Neural cell (in vitro differentiated cells): ENCODE measurements at regions not wholly inside any gene's neighbourhood (a gene's known extent, or its start where the extent isn't known, plus 50 kb on each side); places are given as distances from the start of the nearest gene placed in this dataset.

Source experiments
- H2AFZ ChIP-seq: fragments of 200-600, 300-800 bp; sonication (generic), shearing (Covaris generic); 2 replicates; pipeline ENCODE4 v1.6.0; 2014; ENCODE audit warnings: low read depth, mild to moderate bottlenecking, antibody characterized with exemption, low read length, moderate library complexity
- H3F3A ChIP-seq: fragments of 200-600 bp; shearing (Covaris generic); 2 replicates; pipeline ENCODE4 v1.6.1; 2016; ENCODE audit warnings: mild to moderate bottlenecking, moderate library complexity, mixed read lengths, antibody characterized with exemption, low read length; ENCODE audit not compliant: insufficient read depth, poor library complexity, severe bottlenecking
- H3K27ac ChIP-seq: fragments of 200-600, 300-800 bp; sonication (generic), shearing (Covaris generic); 2 replicates; pipeline ENCODE4 v1.5.1; 2014; ENCODE audit warnings: mild to moderate bottlenecking, low read length, moderate library complexity
- H3K27me3 ChIP-seq: fragments of 300-800, 200-600 bp; sonication (generic), shearing (Covaris generic); 2 replicates; pipeline ENCODE4 v1.6.0; 2014; ENCODE audit warnings: mild to moderate bottlenecking, low read depth, low read length, moderate library complexity; ENCODE audit not compliant: insufficient read depth
- H3K36me3 ChIP-seq: fragments of 300-800, 200-600 bp; sonication (generic), shearing (Covaris generic); 2 replicates; pipeline ENCODE4 v1.5.1; 2014; ENCODE audit warnings: mild to moderate bottlenecking, antibody characterized with exemption, low read length, moderate library complexity; ENCODE audit not compliant: insufficient read depth
- H3K4me2 ChIP-seq: fragments of 300-800, 200-600 bp; sonication (generic), shearing (Covaris generic); 2 replicates; pipeline ENCODE4 v1.6.0; 2014; ENCODE audit warnings: mild to moderate bottlenecking, low read length
- H3K4me3 ChIP-seq: fragments of 300-800, 200-600 bp; sonication (generic), shearing (Covaris generic); 2 replicates; pipeline ENCODE4 v1.5.1; 2014; ENCODE audit warnings: mild to moderate bottlenecking, low read length, moderate library complexity
- H3K79me2 ChIP-seq: fragments of 200-600 bp; shearing (Covaris generic); replicated peaks from 2 replicates; pipeline ENCODE4 v1.6.0; 2014; ENCODE audit warnings: mild to moderate bottlenecking, low read length, moderate library complexity; ENCODE audit not compliant: insufficient read depth
- H3K9ac ChIP-seq: fragments of 300-800, 200-600 bp; sonication (generic), shearing (Covaris generic); 2 replicates; pipeline ENCODE4 v1.6.1; 2016; ENCODE audit warnings: mild to moderate bottlenecking, low read length, mixed read lengths
- H3K9me2 ChIP-seq: fragments of 200-600 bp; shearing (Covaris generic); 2 replicates; pipeline ENCODE4 v1.6.1; 2016; ENCODE audit warnings: mild to moderate bottlenecking, low read length, mixed read lengths; ENCODE audit not compliant: insufficient read depth
- H3K9me3 ChIP-seq: fragments of 200-600, 300-800 bp; sonication (generic), shearing (Covaris generic); 2 replicates; pipeline ENCODE4 v1.6.1; 2016; ENCODE audit warnings: mild to moderate bottlenecking, mixed run types, low read length, moderate library complexity, mixed read lengths
- H4K20me1 ChIP-seq: fragments of 200-600 bp; shearing (Covaris generic); 2 replicates; pipeline ENCODE4 v1.6.1; 2016; ENCODE audit warnings: mild to moderate bottlenecking, mixed run types; ENCODE audit not compliant: insufficient read depth
- EP300 ChIP-seq: fragments of 450-650 bp; conservative IDR thresholded peaks from 2 replicates; pipeline ENCODE4 v1.6.1; 2014; ENCODE audit warnings: antibody characterized with exemption, mild to moderate bottlenecking, moderate library complexity; ENCODE audit not compliant: poor library complexity, severe bottlenecking
- EZH2 ChIP-seq: fragments of 200-600, 300-800 bp; shearing (Covaris generic), sonication (generic); IDR thresholded peaks from 2 replicates; pipeline ENCODE4 v1.6.1; 2014; ENCODE audit warnings: antibody characterized with exemption, low read length, borderline replicate concordance, mild to moderate bottlenecking; ENCODE audit not compliant: insufficient read depth, poor library complexity, severe bottlenecking
- MXI1 ChIP-seq: fragments of 450-650 bp; conservative IDR thresholded peaks from 2 replicates; pipeline ENCODE4 v1.6.1; 2014; ENCODE audit warnings: antibody characterized with exemption, mild to moderate bottlenecking; ENCODE audit not compliant: poor library complexity, severe bottlenecking
- POLR2AphosphoS5 ChIP-seq: IDR thresholded peaks from 2 replicates; pipeline ENCODE4 v1.6.1; 2012
- RAD21 ChIP-seq: fragments of 450-650 bp; conservative IDR thresholded peaks from 2 replicates; pipeline ENCODE4 v1.6.1; 2014; ENCODE audit warnings: antibody characterized with exemption, mild to moderate bottlenecking, moderate library complexity
- REST ChIP-seq: IDR thresholded peaks from 2 replicates; pipeline ENCODE4 v1.6.1; 2012; ENCODE audit warnings: borderline replicate concordance
- SMC3 ChIP-seq: fragments of 450-650 bp; conservative IDR thresholded peaks from 2 replicates; pipeline ENCODE4 v1.6.1; 2014; ENCODE audit warnings: antibody characterized with exemption, mild to moderate bottlenecking, moderate library complexity; ENCODE audit not compliant: poor library complexity
- TAF1 ChIP-seq: IDR thresholded peaks from 2 replicates; pipeline ENCODE4 v1.6.1; 2012; ENCODE audit warnings: low read depth
- TF ChIP-seq, protein P1 (sequence below): fragments of 450-650 bp; IDR thresholded peaks from 2 replicates; pipeline ENCODE4 v1.5.1; 2014; ENCODE audit warnings: antibody characterized with exemption, mild to moderate bottlenecking, moderate library complexity; ENCODE audit not compliant: poor library complexity, severe bottlenecking

DNA sequence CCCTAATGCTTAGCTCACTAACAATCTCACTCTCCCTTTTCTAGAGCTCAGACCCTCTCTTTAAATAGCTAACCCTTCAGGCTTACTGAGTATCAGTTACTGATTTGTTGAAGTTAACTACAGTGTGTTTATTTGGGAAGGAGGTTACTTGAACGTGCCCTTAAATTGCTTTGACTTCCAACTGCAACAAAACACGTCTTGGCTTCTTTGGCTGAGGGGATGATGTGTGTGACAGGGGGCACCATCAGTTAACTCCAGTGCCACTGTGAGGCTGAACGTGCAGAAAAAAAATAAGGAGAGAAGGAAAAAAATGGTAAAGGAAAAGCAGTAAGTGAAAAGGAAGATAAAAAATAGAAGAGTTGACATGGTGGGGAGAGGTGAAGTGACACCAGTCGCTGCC is 75.1 kb upstream of the NRIP1 start:
- Histone ChIP-seq H3F3A (no peaks in the 10 kb centered on the region), H3K9me2 (no peaks in the 10 kb centered on the region), H3K9me3 (no peaks in the 10 kb centered on the region), H3K27me3 (no peaks in the 10 kb centered on the region), H2AFZ (no peak overlapping the region), H4K20me1 (no peaks in the 10 kb centered on the region), H3K4me2 (no peak overlapping the region), H3K79me2 (no peaks in the 10 kb centered on the region), H3K36me3 (no peaks in the 10 kb centered on the region), H3K9ac (no peak overlapping the region), H3K4me3 (no peak overlapping the region), H3K27ac (no peak overlapping the region)
- TF ChIP-seq SMC3 (no peak), TAF1 (no peak), EZH2 (no peak), EP300 (no peak), POLR2AphosphoS5 (no peak), MXI1 (no peak), REST (no peak), RAD21 (no peak)
- TF ChIP-seq, protein P1, sequence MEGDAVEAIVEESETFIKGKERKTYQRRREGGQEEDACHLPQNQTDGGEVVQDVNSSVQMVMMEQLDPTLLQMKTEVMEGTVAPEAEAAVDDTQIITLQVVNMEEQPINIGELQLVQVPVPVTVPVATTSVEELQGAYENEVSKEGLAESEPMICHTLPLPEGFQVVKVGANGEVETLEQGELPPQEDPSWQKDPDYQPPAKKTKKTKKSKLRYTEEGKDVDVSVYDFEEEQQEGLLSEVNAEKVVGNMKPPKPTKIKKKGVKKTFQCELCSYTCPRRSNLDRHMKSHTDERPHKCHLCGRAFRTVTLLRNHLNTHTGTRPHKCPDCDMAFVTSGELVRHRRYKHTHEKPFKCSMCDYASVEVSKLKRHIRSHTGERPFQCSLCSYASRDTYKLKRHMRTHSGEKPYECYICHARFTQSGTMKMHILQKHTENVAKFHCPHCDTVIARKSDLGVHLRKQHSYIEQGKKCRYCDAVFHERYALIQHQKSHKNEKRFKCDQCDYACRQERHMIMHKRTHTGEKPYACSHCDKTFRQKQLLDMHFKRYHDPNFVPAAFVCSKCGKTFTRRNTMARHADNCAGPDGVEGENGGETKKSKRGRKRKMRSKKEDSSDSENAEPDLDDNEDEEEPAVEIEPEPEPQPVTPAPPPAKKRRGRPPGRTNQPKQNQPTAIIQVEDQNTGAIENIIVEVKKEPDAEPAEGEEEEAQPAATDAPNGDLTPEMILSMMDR, result no peak

GRCh38 chr21:15140321-15141019 is 75.7 kb upstream of the NRIP1 start:
- Histone ChIP-seq H3K27ac (no peak overlapping the region), H4K20me1 (no peaks in the 10 kb centered on the region), H3K4me3 (no peak overlapping the region)

More at GRCh38 chr21:15140321-15141019, 75.7 kb upstream of the NRIP1 start:
- no peak overlapping the region for H3K4me2 ChIP-seq
- TF ChIP-seq RAD21, result no peak
- TF ChIP-seq TAF1, result no peak
- TF ChIP-seq SMC3, result no peak
- TF ChIP-seq MXI1, result no peak
- TF ChIP-seq REST, result no peak
- no peak for TF ChIP-seq EZH2
- TF ChIP-seq POLR2AphosphoS5, result no peak
- TF ChIP-seq, protein P1, result no peak
- TF ChIP-seq EP300, result no peak
- no peaks in the 10 kb centered on the region for H3K36me3 ChIP-seq
- H3K9me3 ChIP-seq, result no peaks in the 10 kb centered on the region
- H3K9me2 ChIP-seq, result no peaks in the 10 kb centered on the region
- no peak overlapping the region for H3K9ac ChIP-seq
- H3F3A ChIP-seq, result no peaks in the 10 kb centered on the region
- no peaks in the 10 kb centered on the region for H3K79me2 ChIP-seq
- no peaks in the 10 kb centered on the region for H3K27me3 ChIP-seq
- no peak overlapping the region for H2AFZ ChIP-seq
